Cardiac muscle cell (in vitro differentiated cells and primary cell): ENCODE measurements at regions not wholly inside any gene's neighbourhood (a gene's known extent, or its start where the extent isn't known, plus 50 kb on each side); places are given as distances from the start of the nearest gene placed in this dataset.

Experiments used
- DNase-seq, 2 donors: peaks; one replicate each; pipeline versions ENCODE4 v3.0.0 to v3.0.0-alpha.2; 2010 to 2017; ENCODE audit warnings: low read depth in 1 of 2, low spot score in 1 of 2
- H3K27ac ChIP-seq: fragments of 200-600 bp; sonication (generic); 2 replicates; pipeline ENCODE4 v1.5.1; 2016
- H3K27me3 ChIP-seq: fragments of 200-600 bp; sonication (generic); 2 replicates; pipeline ENCODE4 v1.6.0; 2016; ENCODE audit warnings: control low read depth
- H3K36me3 ChIP-seq: fragments of 200-600 bp; sonication (generic); 2 replicates; pipeline ENCODE4 v1.5.1; 2016; ENCODE audit warnings: control low read depth
- H3K4me1 ChIP-seq: fragments of 200-600 bp; sonication (generic); 2 replicates; pipeline ENCODE4 v1.8.1; 2017; ENCODE audit warnings: low read depth, mild to moderate bottlenecking, mixed run types
- H3K4me3 ChIP-seq: fragments of 200-600 bp; sonication (generic); 2 replicates; pipeline ENCODE4 v1.5.1; 2016; ENCODE audit warnings: mild to moderate bottlenecking
- H3K9me3 ChIP-seq: fragments of 200-600 bp; sonication (generic); 2 replicates; pipeline ENCODE4 v1.5.1; 2017; ENCODE audit warnings: low read depth, mild to moderate bottlenecking, control low read depth
- TF ChIP-seq, protein P1 (sequence below): IDR thresholded peaks from 2 replicates; pipeline ENCODE4 v1.5.1; 2012; ENCODE audit warnings: low read depth, mild to moderate bottlenecking, low read length

- TF ChIP-seq, protein P1, sequence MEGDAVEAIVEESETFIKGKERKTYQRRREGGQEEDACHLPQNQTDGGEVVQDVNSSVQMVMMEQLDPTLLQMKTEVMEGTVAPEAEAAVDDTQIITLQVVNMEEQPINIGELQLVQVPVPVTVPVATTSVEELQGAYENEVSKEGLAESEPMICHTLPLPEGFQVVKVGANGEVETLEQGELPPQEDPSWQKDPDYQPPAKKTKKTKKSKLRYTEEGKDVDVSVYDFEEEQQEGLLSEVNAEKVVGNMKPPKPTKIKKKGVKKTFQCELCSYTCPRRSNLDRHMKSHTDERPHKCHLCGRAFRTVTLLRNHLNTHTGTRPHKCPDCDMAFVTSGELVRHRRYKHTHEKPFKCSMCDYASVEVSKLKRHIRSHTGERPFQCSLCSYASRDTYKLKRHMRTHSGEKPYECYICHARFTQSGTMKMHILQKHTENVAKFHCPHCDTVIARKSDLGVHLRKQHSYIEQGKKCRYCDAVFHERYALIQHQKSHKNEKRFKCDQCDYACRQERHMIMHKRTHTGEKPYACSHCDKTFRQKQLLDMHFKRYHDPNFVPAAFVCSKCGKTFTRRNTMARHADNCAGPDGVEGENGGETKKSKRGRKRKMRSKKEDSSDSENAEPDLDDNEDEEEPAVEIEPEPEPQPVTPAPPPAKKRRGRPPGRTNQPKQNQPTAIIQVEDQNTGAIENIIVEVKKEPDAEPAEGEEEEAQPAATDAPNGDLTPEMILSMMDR: no peak
- H3K4me1 ChIP-seq: no peaks in the 10 kb centered on the region
- no peak overlapping the region for H3K4me3 ChIP-seq
- DNase-seq: no peak
- H3K9me3 ChIP-seq: no peaks in the 10 kb centered on the region
- no peaks in the 10 kb centered on the region for H3K36me3 ChIP-seq
- H3K27me3 ChIP-seq: no peaks in the 10 kb centered on the region
- no peak overlapping the region for H3K27ac ChIP-seq
Measured at GRCh38 chr11:91835051-91835560, 389.5 kb upstream of the FAT3 start.

- Histone ChIP-seq H3K27ac (no peak overlapping the region), H3K9me3 (no peaks in the 10 kb centered on the region), H3K4me3 (no peak overlapping the region), H3K27me3 (no peaks in the 10 kb centered on the region), H3K36me3 (no peaks in the 10 kb centered on the region), H3K4me1 (no peaks in the 10 kb centered on the region)
- no peak for DNase-seq
- TF ChIP-seq, protein P1: no peak
Measured at GRCh38 chr11:91828901-91829300, 395.7 kb upstream of the FAT3 start.

DNA sequence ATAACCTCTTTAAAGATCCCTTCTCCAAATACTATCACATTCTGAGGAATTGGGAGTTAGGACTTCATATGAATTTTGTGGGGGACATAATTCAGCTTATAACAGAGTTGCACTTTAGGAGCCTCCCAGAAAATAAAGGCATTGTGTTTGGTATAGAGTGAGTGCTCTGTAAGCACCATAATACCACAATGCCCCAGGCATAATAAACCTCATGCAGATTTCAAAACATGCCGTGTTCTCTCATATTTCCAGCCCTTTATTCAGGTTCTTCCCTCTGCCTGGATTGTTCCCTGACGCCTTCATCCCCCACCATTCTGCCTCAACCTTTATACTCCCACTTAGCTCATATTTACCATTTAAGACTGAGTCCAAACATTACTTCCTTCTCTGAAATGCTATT lies 398.8 kb upstream of the FAT3 start:
- Histone ChIP-seq H3K9me3 (no peaks in the 10 kb centered on the region), H3K27ac (no peak overlapping the region), H3K4me3 (no peak overlapping the region), H3K4me1 (no peaks in the 10 kb centered on the region), H3K36me3 (no peaks in the 10 kb centered on the region), H3K27me3 (no peaks in the 10 kb centered on the region)
- TF ChIP-seq, protein P1: no peak
- no peak for DNase-seq

DNA sequence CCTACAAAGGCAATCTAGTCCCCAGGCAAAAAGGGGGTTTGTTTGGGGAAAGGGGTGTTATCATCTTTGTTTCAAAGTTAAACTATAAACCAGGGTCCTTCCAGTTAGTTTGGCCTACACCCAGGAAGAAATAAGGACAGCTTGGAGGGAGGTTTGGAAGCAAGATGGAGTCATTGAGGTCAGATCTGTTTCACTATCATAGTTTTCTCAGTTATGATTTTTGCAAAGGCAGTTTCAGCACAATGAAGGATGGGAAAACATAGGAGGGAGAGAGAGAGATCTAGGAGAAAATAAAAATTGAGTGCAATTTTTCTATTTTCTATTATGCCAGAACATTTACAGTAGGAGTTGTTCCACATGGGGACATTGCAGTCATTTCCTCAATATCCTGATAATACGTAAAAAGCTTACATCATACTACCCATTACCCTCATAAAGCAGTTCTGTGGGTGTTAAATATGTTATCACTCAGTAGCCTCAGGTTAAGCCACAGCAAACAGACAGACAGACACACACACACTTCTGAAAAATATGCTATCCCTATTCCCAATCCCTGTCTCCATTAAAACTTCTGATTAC lies 401.3 kb upstream of the FAT3 start:
- Histone ChIP-seq H3K4me3 (no peak overlapping the region), H3K27ac (no peak overlapping the region), H3K9me3 (no peaks in the 10 kb centered on the region), H3K4me1 (no peaks in the 10 kb centered on the region), H3K27me3 (no peaks in the 10 kb centered on the region), H3K36me3 (no peaks in the 10 kb centered on the region)
- TF ChIP-seq, protein P1: no peak
- no peak for DNase-seq

- Histone ChIP-seq H3K4me1 (no peaks in the 10 kb centered on the region), H3K9me3 (no peaks in the 10 kb centered on the region), H3K36me3 (no peaks in the 10 kb centered on the region), H3K27me3 (no peaks in the 10 kb centered on the region), H3K27ac (no peak overlapping the region), H3K4me3 (no peak overlapping the region)
- TF ChIP-seq, protein P1: no peak
- DNase-seq: no peak
Measured at GRCh38 chr11:91822805-91823204, 401.8 kb upstream of the FAT3 start.

DNA sequence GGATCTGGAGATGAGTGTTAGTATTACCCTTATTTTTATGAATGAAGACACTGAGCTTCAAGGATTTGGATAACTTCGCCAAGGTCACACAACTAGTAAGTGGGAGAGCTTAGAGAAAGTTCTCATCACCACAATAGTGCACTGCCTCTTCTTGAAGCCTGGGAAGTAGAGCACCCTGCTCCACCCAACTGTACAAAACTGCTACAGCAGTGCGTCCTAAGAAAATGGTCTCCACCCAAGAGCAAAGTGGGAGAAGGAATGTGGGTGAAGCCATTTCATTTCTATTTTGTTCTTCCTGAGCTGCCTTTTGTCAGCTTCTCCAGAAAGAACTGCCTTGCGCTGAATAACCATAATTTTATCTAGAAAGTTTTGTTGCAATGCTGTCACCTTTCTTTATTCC lies 403.9 kb upstream of the FAT3 start:
- H3K36me3 ChIP-seq: no peaks in the 10 kb centered on the region
- H3K27me3 ChIP-seq: no peaks in the 10 kb centered on the region
- no peak overlapping the region for H3K4me3 ChIP-seq
- no peak for DNase-seq
- H3K27ac ChIP-seq: no peak overlapping the region
- TF ChIP-seq, protein P1: no peak
- no peaks in the 10 kb centered on the region for H3K4me1 ChIP-seq
- no peaks in the 10 kb centered on the region for H3K9me3 ChIP-seq
